OCI-LY3 (cell line): ENCODE measurements at regions not wholly inside any gene's neighbourhood (a gene's known extent, or its start where the extent isn't known, plus 50 kb on each side); places are given as distances from the start of the nearest gene placed in this dataset.

Source experiments
- EZH2phosphoT487 ChIP-seq: fragments of 200-600 bp; shearing (Covaris generic); IDR thresholded peaks from 2 replicates; pipeline ENCODE4 v1.6.1; 2018; ENCODE audit warnings: antibody characterized with exemption, mixed run types, low read depth
- TF ChIP-seq, protein P1 (sequence below): fragments of 200-600, 300-600 bp; sonication (generic); IDR thresholded peaks from 2 replicates; pipeline ENCODE4 v1.5.1; 2014; ENCODE audit warnings: antibody characterized with exemption, low read length, low read depth

DNA sequence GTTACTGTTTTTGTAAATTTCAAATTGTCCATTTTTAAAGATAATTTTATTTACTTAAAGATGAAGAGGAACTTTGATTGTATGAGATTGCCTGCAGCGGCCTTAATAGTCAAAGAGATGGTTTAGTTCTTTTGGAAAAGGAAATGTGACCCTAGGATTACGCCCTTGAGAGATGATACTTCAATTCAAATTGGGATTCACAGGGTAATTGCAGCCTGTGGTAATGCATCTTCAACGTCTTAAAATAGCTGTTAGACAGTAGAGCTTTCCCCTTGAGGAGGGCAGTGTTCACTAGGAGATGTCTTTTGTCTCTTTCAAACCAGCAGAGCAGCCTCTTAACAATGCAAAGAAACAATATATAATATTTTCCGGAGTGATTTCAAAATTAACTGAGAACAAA lies 127.1 kb downstream of the TAF11L14 start:
- TF ChIP-seq, protein P1, sequence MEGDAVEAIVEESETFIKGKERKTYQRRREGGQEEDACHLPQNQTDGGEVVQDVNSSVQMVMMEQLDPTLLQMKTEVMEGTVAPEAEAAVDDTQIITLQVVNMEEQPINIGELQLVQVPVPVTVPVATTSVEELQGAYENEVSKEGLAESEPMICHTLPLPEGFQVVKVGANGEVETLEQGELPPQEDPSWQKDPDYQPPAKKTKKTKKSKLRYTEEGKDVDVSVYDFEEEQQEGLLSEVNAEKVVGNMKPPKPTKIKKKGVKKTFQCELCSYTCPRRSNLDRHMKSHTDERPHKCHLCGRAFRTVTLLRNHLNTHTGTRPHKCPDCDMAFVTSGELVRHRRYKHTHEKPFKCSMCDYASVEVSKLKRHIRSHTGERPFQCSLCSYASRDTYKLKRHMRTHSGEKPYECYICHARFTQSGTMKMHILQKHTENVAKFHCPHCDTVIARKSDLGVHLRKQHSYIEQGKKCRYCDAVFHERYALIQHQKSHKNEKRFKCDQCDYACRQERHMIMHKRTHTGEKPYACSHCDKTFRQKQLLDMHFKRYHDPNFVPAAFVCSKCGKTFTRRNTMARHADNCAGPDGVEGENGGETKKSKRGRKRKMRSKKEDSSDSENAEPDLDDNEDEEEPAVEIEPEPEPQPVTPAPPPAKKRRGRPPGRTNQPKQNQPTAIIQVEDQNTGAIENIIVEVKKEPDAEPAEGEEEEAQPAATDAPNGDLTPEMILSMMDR: no peak
- no peak for TF ChIP-seq EZH2phosphoT487
